Brain microvascular endothelial cell (primary cell): ENCODE measurements at regions not wholly inside any gene's neighbourhood (a gene's known extent, or its start where the extent isn't known, plus 50 kb on each side); places are given as distances from the start of the nearest gene placed in this dataset.
A peak's percentile ranks its signal among the peaks of the same experiment; 100 is the strongest.

Experiments used
- DNase-seq: peaks from one replicate; pipeline ENCODE4 v3.0.0-alpha.2; 2020
- H3K27ac ChIP-seq: fragments of 250-450 bp; sonication (Bioruptor Pico); 2 replicates; pipeline ENCODE4 v1.5.1; 2020; ENCODE audit warnings: mild to moderate bottlenecking, moderate library complexity
- H3K27me3 ChIP-seq: fragments of 250-450 bp; sonication (Bioruptor Pico); replicated peaks from 2 replicates; pipeline ENCODE4 v1.5.1; 2020; ENCODE audit warnings: mild to moderate bottlenecking
- H3K36me3 ChIP-seq: fragments of 250-450 bp; sonication (Bioruptor Pico); replicated peaks from 2 replicates; pipeline ENCODE4 v1.5.1; 2020; ENCODE audit warnings: mild to moderate bottlenecking
- H3K4me3 ChIP-seq: 2 replicates; pipeline ENCODE4 v1.5.1; 2011; ENCODE audit warnings: low read depth, mild to moderate bottlenecking, control low read depth, low read length, moderate library complexity
- in situ Hi-C: cut with HindIII; loops from 2 replicates; pipeline ENCODE4 v1.10.0; 2017; ENCODE audit warnings: low sequenced_read_pairs, low pct_ligation_motif_present
- TF ChIP-seq, protein P1 (sequence below): IDR thresholded peaks from 2 replicates; pipeline ENCODE4 v1.5.1; 2011; ENCODE audit warnings: low read depth, mild to moderate bottlenecking, moderate library complexity, low read length, control low read depth, inconsistent platforms; ENCODE audit errors: missing control alignments

DNA sequence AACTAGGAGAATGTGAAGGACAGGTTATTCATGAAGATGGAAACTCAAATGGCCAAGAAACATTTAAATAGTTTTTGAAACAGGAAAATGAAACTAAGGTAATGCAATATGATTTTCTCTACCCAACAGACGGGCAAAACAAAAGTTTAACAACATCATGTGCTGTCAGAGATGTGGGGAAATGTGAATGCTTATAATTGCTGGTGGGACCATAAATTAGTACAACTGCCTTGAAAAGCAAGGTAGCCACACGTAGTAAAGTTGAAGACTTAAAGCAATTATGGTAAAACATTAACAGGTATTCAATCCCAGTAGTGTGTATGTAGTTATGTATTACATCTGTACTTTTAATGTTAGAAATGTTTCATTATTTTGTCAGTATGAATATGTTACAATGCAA, 57.0 kb upstream of the C3orf80 start:
- H3K27me3 ChIP-seq, result no peaks in the 10 kb centered on the region
- in situ Hi-C loops, result no loop called here
- no peaks in the 10 kb centered on the region for H3K36me3 ChIP-seq
- TF ChIP-seq, protein P1, sequence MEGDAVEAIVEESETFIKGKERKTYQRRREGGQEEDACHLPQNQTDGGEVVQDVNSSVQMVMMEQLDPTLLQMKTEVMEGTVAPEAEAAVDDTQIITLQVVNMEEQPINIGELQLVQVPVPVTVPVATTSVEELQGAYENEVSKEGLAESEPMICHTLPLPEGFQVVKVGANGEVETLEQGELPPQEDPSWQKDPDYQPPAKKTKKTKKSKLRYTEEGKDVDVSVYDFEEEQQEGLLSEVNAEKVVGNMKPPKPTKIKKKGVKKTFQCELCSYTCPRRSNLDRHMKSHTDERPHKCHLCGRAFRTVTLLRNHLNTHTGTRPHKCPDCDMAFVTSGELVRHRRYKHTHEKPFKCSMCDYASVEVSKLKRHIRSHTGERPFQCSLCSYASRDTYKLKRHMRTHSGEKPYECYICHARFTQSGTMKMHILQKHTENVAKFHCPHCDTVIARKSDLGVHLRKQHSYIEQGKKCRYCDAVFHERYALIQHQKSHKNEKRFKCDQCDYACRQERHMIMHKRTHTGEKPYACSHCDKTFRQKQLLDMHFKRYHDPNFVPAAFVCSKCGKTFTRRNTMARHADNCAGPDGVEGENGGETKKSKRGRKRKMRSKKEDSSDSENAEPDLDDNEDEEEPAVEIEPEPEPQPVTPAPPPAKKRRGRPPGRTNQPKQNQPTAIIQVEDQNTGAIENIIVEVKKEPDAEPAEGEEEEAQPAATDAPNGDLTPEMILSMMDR, result no peak
- no peak overlapping the region for H3K27ac ChIP-seq
- H3K4me3 ChIP-seq, result no peak overlapping the region
- DNase-seq, result no peak

DNA sequence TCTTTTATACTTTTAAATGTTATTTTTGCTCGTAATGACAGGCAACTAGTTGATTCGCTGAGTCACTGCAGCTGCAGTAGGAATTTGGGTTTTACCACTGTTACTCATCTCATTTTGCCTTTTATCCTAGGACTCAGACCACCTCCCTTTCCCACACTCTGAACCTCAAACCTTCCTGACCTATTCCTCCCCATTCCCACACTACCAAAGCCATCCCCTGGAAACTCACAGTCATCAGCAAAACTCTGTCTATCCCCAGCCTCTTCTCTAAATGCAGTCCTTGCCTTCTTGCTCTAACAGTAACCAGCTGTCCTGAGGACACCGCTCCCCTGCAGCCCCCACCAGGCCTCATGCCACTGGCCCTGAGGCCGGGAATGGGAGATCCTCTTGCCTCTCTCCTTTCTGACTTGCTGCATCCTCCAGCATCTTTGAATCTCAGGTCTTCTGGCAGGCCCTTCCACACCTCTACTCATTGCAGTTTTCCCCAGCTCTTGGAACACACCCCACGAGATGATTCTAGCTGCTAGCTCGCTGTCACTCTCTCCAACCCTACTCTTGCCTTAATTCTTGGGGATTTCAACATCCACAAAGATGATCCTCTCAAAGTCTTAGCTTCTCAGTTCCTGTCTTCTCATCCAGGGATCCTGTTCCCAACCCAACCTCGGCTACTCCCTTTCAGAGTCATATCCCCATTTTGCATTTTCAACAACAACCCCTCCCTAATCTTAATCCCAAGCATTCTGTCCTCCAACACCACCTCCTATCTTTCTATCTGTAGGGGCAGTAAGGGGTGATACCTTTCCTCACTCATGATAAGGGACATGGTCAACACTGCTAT, 55.9 kb upstream of the C3orf80 start:
- Histone ChIP-seq H3K4me3 (no peak overlapping the region), H3K36me3 (no peaks in the 10 kb centered on the region), H3K27me3 (no peaks in the 10 kb centered on the region), H3K27ac (peak overlapping the region; percentile 75)
- TF ChIP-seq, protein P1, result no peak
- DNase-seq, result peak; percentile 81
- in situ Hi-C loops, result no loop called here

DNA sequence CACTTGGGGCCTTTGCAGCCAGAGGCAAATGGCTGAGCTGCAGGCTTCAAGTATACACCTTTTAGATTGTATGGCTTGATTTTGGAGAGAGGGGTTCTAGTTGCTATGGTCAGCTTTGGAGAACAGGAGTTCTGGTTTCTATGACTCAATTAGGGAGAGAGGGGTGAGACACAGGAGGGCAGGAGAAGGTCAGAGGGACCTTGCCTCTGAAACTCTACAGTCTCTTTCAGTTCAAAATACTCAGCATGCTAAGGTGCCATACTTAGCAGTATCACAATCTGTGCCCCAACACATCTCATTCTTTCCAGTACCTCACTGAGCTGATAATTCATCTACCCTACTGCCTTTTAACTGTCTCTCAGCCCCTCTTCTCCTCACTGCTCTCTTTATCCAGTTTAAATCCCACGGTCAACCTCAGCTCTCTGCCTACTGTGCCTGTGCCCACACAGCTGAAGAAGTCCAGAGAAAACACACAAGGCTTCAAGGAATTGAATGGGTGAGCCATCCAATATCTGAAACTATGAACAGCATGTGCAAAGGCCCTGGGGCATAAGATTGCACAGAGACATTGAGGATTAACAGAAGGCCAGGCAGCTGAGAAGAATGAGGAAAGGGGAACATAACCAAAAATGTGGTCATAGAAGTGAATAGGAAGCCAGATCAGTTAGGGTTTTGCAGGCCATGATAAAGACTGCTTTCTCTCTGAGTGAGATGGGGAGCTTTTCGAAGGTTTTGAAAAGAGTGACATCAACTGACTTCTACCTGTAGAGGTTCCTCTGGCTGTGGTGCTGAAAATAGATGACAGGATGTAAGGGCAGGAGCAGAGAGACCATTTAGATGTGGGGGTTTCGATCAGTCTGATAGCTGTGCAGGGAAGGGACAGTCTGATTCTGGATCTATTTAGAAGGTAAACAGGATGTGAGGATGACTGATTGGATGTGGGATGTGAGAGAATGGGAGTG, 54.5 kb upstream of the C3orf80 start:
- H3K27me3 ChIP-seq, result no peaks in the 10 kb centered on the region
- TF ChIP-seq, protein P1, result no peak
- H3K36me3 ChIP-seq, result no peaks in the 10 kb centered on the region
- in situ Hi-C loops, result no loop called here
- no peak for DNase-seq
- no peak overlapping the region for H3K4me3 ChIP-seq
- H3K27ac ChIP-seq, result no peak overlapping the region

DNA sequence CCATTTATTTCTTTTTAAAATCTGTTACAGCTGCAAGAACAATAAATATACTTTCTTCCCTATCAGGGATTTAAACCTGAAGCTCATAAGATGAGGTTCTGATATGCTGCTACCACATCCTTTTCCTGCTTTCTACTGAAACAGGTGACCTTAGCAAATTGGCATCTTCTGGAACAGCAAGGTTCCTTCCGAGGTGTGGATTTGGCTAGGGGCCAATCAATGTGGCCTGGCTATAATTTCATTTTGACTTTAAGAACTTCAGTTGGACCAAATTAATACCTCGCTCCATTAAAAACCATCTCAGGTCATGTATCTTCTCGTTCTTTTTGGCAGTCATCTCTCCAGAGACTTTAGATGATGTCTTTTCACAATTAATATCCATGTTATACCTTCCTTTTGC, 53.4 kb upstream of the C3orf80 start:
- no peak overlapping the region for H3K27ac ChIP-seq
- TF ChIP-seq, protein P1, result no peak
- no peaks in the 10 kb centered on the region for H3K27me3 ChIP-seq
- in situ Hi-C loops, result no loop called here
- DNase-seq, result no peak
- no peak overlapping the region for H3K4me3 ChIP-seq
- no peaks in the 10 kb centered on the region for H3K36me3 ChIP-seq

DNA sequence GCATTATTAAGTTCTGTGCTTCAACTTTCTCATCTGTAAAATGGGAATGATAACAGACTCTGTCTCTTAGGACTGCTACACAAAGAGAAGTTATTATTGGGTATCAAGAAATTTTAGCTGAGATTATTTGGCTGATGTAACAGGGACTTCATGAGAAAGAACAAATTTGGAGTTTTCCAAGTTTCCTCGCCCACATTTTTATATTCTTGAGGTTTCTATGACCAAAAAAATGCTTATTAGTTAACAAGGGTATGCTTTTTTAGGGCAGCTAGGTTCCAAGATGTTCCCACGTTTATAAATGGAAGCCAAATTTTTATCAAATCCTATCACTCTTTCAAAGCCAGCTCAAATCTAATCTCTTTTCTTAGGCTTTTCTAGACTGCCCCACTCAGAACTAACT, 50.6 kb upstream of the C3orf80 start:
- in situ Hi-C loops, result no loop called here
- no peaks in the 10 kb centered on the region for H3K36me3 ChIP-seq
- DNase-seq, result no peak
- H3K27ac ChIP-seq, result no peak overlapping the region
- H3K4me3 ChIP-seq, result no peak overlapping the region
- H3K27me3 ChIP-seq, result no peaks in the 10 kb centered on the region
- TF ChIP-seq, protein P1, result no peak
